ENCODE measurements at regions not wholly inside any gene's neighbourhood (a gene's known extent, or its start where the extent isn't known, plus 50 kb on each side); places are given as distances from the start of the nearest gene placed in this dataset.

DNA sequence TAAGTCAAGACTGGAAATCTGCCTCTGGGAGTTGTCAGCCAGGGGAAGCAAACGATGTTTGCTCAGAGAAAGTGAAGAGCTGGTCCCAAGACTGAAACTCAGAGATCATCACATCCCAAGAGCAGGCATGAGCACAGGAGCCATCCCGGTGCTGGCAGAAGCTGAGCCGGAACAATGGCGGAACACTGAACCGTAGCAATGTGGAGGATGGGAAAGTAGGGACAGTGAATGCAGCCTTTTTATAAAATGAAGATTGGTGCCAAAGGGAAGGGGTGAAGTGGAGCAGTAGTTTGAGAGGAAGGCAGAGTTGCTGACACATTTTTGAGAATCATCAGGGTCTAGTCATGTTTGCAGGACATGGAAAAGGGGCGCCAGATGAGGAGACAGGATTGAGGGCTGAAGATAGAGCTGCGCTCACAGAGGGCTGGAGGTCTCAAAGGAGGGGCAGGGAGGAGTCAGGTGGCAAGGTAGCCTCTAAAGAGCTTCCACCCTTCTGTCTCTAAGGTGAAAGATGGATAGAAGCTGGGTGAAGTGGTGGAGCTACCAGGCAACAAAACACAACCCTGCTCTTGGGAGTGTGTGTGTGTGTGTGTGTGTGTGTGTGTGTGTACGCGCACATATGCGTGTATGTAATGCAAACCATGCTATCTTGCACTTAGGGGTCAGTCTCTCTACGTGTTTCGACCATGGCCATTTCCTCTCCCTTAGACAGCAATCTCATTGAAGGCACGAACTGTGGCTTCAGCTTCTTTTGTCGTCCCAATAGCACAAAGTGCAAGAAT lies 94.3 kb upstream of the IRF2BP2 start:
- H3K9me2 ChIP-seq = no peaks in the 10 kb centered on the region
- no peak for DNase-seq
- H3K4me1 ChIP-seq (ENCODE audit: control insufficient read depth in 1 of 2, insufficient read depth in 2 of 2, low read depth in 1 of 2, low read length in 1 of 2) = peaks cover 8 to 15% of the 10 kb centered on the region in 2 experiments
- no peak overlapping the region for H3K9ac ChIP-seq
- H3K27me3 ChIP-seq (ENCODE audit: insufficient read depth) = no peaks in the 10 kb centered on the region
- no peak overlapping the region for H2AFZ ChIP-seq (ENCODE audit: low read depth)
- 92% methylated on average over 14 of the region's 14 CpGs for WGBS (ENCODE audit: low lambda C conversion rate)
- no peak overlapping the region for H3K4me2 ChIP-seq
- no peaks in the 10 kb centered on the region for H3K9me3 ChIP-seq
- TF ChIP-seq SMC3 (IDR thresholded peaks at IDR 0.05; ENCODE audit: low read depth, low read length) (no peak), FOSL2 (IDR thresholded peaks at IDR 0.05; ENCODE audit: borderline replicate concordance, low read depth) (no peak), EP300 (IDR thresholded peaks at IDR 0.05; ENCODE audit: borderline replicate concordance in 1 of 2, low read depth in 1 of 2, low read length in 1 of 2) (no peak), NRF1 (IDR thresholded peaks at IDR 0.05; ENCODE audit: low read depth, low read length) (no peak), POLR2AphosphoS5 (IDR thresholded peaks at IDR 0.05; ENCODE audit: low read depth, low read length) (no peak), GABPA (IDR thresholded peaks at IDR 0.05; ENCODE audit: low read depth) (no peak), TAF1 (IDR thresholded peaks at IDR 0.05; ENCODE audit: borderline replicate concordance, low read depth, low read length) (no peak), NFIC (IDR thresholded peaks at IDR 0.05; ENCODE audit: borderline replicate concordance) (no peak), JUND (IDR thresholded peaks at IDR 0.05) (no peak), ELF1 (IDR thresholded peaks at IDR 0.05) (no peak)
- TF ChIP-seq, protein P1, sequence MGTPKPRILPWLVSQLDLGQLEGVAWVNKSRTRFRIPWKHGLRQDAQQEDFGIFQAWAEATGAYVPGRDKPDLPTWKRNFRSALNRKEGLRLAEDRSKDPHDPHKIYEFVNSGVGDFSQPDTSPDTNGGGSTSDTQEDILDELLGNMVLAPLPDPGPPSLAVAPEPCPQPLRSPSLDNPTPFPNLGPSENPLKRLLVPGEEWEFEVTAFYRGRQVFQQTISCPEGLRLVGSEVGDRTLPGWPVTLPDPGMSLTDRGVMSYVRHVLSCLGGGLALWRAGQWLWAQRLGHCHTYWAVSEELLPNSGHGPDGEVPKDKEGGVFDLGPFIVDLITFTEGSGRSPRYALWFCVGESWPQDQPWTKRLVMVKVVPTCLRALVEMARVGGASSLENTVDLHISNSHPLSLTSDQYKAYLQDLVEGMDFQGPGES (IDR thresholded peaks at IDR 0.05; ENCODE audit: low read depth, low read length) = no peak
- TF ChIP-seq, protein P2, sequence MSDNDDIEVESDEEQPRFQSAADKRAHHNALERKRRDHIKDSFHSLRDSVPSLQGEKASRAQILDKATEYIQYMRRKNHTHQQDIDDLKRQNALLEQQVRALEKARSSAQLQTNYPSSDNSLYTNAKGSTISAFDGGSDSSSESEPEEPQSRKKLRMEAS (IDR thresholded peaks at IDR 0.05; ENCODE audit: low read depth) = no peak
- no peaks in the 10 kb centered on the region for H4K20me1 ChIP-seq (ENCODE audit: insufficient read depth)
- H3F3A ChIP-seq (replicated peaks; ENCODE audit: insufficient read depth) = peaks cover 5% of the 10 kb centered on the region
- H3K79me2 ChIP-seq (ENCODE audit: insufficient read depth) = no peaks in the 10 kb centered on the region
- POLR2A ChIA-PET = no interaction called here
- CTCF ChIA-PET = interaction anchor here (1.1 kb wide), 1 partner anchor 14 kb away, joined by 3 read pairs; no protein-coding TSS in a partner anchor
- H3K36me3 ChIP-seq (replicated peaks in 1 of 2; ENCODE audit: control insufficient read depth in 1 of 2, insufficient read depth in 2 of 2, low read length in 1 of 2) = no peaks in the 10 kb centered on the region
- no peak overlapping the region for H3K4me3 ChIP-seq (ENCODE audit: low read depth in 2 of 2, low read length in 1 of 2)
- H3K27ac ChIP-seq (ENCODE audit: low read depth in 2 of 2, low read length in 1 of 2) = no peak overlapping the region

DNA sequence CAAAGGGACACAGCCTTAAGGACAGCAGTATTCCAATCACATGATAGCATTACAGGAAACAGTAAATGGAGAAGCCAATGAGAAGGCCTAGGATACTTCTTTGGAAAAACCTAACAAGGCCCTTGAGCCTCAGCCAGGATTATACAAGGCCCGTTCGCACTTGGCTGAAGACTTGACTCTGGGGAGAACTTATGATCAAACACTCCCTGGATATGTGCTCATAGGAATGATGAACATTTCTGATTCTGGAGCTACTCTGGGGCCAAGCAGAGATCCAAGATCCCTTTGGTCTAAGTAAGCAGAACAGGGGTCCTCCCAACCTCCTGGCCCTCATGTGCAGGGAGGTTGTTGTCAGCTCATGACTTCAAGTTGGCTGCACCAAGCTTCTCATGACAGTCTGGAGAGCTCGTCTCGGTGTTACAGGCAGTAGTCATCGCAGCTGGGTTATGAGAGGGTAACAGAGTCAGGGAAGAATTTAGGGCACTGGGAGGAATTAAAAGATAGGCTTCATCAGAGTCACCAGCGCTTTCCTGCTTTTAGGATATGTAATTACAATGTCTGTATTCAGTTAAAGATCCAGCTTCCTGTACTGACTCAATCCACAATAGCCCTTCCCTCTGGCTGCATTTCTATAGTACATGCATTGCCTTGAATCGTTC lies 92.5 kb upstream of the IRF2BP2 start:
- Histone ChIP-seq H3F3A (replicated peaks; ENCODE audit: insufficient read depth) (peaks cover 5% of the 10 kb centered on the region), H3K27ac (ENCODE audit: low read depth in 2 of 2, low read length in 1 of 2) (no peak overlapping the region), H3K4me3 (ENCODE audit: low read depth in 2 of 2, low read length in 1 of 2) (no peak overlapping the region), H3K4me1 (ENCODE audit: control insufficient read depth in 1 of 2, insufficient read depth in 2 of 2, low read depth in 1 of 2, low read length in 1 of 2) (peaks cover 8 to 11% of the 10 kb centered on the region in 2 experiments), H3K79me2 (ENCODE audit: insufficient read depth) (no peaks in the 10 kb centered on the region), H3K9me3 (no peaks in the 10 kb centered on the region), H2AFZ (ENCODE audit: low read depth) (no peak overlapping the region), H3K9me2 (no peaks in the 10 kb centered on the region), H4K20me1 (ENCODE audit: insufficient read depth) (no peaks in the 10 kb centered on the region), H3K36me3 (replicated peaks in 1 of 2; ENCODE audit: control insufficient read depth in 1 of 2, insufficient read depth in 2 of 2, low read length in 1 of 2) (no peaks in the 10 kb centered on the region), H3K9ac (no peak overlapping the region), H3K4me2 (no peak overlapping the region), H3K27me3 (ENCODE audit: insufficient read depth) (no peaks in the 10 kb centered on the region)
- CTCF ChIA-PET = interaction anchor here (1.7 to 2.7 kb wide), 3 partner anchors 8 to 381 kb away, joined by 5 to 8 read pairs (median 6); no protein-coding TSS in a partner anchor
- TF ChIP-seq MEF2A (IDR thresholded peaks at IDR 0.05; ENCODE audit: borderline replicate concordance, low read depth) = no peak
- POLR2A ChIA-PET = no interaction called here
- 78% methylated on average over 7 of the region's 7 CpGs for WGBS (ENCODE audit: low lambda C conversion rate)
- no peak for DNase-seq

All from SK-N-SH (cell line).